ENCODE measurements at regions not wholly inside any gene's neighbourhood (a gene's known extent, or its start where the extent isn't known, plus 50 kb on each side); places are given as distances from the start of the nearest gene placed in this dataset.

DNA sequence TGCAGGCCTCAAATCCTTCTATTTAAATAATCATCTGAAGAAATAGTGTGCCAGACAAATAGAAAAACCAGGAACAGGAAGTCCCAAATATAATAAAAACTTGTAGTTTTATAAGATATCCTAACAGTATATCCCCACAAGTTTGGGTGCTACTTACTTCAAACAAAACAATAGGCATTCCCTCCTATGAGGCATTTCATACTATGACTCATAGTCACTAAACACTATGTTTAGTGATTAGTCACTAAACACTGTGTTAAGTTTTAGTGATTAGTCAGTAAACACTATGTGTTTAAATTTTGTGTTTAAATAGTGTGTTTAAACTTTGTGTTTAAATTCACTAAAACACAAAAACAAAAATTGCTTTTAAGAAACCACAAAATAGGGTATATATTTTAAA is 407.0 kb upstream of the CDH19 start:
- no peaks in the 10 kb centered on the region for H3K4me1 ChIP-seq (ENCODE audit: control insufficient read depth, insufficient read depth, low read length)
- no peak for TF ChIP-seq ZNF626 (tag by site-specific recombination; IDR thresholded peaks at IDR 0.05)
- TF ChIP-seq REPIN1 (tag by site-specific recombination; IDR thresholded peaks at IDR 0.05; ENCODE audit: low read depth) = no peak
- TF ChIP-seq, protein P1, sequence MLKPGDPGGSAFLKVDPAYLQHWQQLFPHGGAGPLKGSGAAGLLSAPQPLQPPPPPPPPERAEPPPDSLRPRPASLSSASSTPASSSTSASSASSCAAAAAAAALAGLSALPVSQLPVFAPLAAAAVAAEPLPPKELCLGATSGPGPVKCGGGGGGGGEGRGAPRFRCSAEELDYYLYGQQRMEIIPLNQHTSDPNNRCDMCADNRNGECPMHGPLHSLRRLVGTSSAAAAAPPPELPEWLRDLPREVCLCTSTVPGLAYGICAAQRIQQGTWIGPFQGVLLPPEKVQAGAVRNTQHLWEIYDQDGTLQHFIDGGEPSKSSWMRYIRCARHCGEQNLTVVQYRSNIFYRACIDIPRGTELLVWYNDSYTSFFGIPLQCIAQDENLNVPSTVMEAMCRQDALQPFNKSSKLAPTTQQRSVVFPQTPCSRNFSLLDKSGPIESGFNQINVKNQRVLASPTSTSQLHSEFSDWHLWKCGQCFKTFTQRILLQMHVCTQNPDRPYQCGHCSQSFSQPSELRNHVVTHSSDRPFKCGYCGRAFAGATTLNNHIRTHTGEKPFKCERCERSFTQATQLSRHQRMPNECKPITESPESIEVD (tag by site-specific recombination; IDR thresholded peaks at IDR 0.05) = no peak
- TF ChIP-seq ZNF366 (tag by site-specific recombination; conservative IDR thresholded peaks at IDR 0.05) = no peak
- TF ChIP-seq SCRT1 (tag by site-specific recombination; IDR thresholded peaks at IDR 0.05; ENCODE audit: borderline replicate concordance) = no peak
- TF ChIP-seq, protein P2, sequence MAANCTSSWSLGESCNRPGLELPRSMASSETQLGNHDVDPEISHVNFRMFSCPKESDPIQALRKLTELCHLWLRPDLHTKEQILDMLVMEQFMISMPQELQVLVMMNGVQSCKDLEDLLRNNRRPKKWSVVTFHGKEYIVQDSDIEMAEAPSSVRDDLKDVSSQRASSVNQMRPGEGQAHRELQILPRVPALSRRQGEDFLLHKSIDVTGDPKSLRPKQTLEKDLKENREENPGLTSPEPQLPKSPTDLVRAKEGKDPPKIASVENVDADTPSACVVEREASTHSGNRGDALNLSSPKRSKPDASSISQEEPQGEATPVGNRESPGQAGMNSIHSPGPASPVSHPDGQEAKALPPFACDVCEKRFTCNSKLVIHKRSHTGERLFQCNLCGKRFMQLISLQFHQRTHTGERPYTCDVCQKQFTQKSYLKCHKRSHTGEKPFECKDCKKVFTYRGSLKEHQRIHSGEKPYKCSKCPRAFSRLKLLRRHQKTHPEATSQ (tag by site-specific recombination; IDR thresholded peaks at IDR 0.05) = no peak

DNA sequence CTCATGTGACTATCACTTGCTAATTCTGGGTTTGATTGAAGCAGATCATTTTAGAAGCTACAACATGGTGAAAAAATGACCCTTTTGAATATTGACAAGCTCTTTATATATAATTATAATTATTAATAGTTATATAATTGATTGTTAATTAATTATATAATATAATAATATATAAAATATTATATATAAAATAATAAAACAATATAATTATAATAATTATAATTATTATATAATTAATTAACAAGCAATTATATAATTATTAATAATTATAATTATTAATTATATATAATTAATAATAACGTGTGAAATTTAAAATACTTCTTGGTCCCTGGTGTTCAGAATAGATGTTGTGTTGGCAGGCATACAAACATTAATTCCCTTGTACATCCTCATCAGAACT is 404.1 kb upstream of the CDH19 start:
- ChIA-PET CTCF (no interaction called here), POLR2A (no interaction called here)
- Histone ChIP-seq H3K36me3 (ENCODE audit: control insufficient read depth in 2 of 2, insufficient read depth in 1 of 2, low read length in 2 of 2) (no peaks in the 10 kb centered on the region), H3K27ac (ENCODE audit: extremely low read depth, low read depth, low read length) (no peak overlapping the region), H3K4me3 (ENCODE audit: low read depth, low read length) (no peak overlapping the region), H3K9me3 (ENCODE audit: control insufficient read depth, insufficient read depth, low read depth, low read length) (no peaks in the 10 kb centered on the region), H3K4me1 (ENCODE audit: control insufficient read depth, insufficient read depth, low read length) (no peaks in the 10 kb centered on the region)
- TF ChIP-seq, protein P3, sequence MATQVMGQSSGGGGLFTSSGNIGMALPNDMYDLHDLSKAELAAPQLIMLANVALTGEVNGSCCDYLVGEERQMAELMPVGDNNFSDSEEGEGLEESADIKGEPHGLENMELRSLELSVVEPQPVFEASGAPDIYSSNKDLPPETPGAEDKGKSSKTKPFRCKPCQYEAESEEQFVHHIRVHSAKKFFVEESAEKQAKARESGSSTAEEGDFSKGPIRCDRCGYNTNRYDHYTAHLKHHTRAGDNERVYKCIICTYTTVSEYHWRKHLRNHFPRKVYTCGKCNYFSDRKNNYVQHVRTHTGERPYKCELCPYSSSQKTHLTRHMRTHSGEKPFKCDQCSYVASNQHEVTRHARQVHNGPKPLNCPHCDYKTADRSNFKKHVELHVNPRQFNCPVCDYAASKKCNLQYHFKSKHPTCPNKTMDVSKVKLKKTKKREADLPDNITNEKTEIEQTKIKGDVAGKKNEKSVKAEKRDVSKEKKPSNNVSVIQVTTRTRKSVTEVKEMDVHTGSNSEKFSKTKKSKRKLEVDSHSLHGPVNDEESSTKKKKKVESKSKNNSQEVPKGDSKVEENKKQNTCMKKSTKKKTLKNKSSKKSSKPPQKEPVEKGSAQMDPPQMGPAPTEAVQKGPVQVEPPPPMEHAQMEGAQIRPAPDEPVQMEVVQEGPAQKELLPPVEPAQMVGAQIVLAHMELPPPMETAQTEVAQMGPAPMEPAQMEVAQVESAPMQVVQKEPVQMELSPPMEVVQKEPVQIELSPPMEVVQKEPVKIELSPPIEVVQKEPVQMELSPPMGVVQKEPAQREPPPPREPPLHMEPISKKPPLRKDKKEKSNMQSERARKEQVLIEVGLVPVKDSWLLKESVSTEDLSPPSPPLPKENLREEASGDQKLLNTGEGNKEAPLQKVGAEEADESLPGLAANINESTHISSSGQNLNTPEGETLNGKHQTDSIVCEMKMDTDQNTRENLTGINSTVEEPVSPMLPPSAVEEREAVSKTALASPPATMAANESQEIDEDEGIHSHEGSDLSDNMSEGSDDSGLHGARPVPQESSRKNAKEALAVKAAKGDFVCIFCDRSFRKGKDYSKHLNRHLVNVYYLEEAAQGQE (tag by site-specific recombination; IDR thresholded peaks at IDR 0.05) = no peak
- TF ChIP-seq ZNF184 (tag by site-specific recombination; IDR thresholded peaks at IDR 0.05) = no peak
- TF ChIP-seq, protein P4, sequence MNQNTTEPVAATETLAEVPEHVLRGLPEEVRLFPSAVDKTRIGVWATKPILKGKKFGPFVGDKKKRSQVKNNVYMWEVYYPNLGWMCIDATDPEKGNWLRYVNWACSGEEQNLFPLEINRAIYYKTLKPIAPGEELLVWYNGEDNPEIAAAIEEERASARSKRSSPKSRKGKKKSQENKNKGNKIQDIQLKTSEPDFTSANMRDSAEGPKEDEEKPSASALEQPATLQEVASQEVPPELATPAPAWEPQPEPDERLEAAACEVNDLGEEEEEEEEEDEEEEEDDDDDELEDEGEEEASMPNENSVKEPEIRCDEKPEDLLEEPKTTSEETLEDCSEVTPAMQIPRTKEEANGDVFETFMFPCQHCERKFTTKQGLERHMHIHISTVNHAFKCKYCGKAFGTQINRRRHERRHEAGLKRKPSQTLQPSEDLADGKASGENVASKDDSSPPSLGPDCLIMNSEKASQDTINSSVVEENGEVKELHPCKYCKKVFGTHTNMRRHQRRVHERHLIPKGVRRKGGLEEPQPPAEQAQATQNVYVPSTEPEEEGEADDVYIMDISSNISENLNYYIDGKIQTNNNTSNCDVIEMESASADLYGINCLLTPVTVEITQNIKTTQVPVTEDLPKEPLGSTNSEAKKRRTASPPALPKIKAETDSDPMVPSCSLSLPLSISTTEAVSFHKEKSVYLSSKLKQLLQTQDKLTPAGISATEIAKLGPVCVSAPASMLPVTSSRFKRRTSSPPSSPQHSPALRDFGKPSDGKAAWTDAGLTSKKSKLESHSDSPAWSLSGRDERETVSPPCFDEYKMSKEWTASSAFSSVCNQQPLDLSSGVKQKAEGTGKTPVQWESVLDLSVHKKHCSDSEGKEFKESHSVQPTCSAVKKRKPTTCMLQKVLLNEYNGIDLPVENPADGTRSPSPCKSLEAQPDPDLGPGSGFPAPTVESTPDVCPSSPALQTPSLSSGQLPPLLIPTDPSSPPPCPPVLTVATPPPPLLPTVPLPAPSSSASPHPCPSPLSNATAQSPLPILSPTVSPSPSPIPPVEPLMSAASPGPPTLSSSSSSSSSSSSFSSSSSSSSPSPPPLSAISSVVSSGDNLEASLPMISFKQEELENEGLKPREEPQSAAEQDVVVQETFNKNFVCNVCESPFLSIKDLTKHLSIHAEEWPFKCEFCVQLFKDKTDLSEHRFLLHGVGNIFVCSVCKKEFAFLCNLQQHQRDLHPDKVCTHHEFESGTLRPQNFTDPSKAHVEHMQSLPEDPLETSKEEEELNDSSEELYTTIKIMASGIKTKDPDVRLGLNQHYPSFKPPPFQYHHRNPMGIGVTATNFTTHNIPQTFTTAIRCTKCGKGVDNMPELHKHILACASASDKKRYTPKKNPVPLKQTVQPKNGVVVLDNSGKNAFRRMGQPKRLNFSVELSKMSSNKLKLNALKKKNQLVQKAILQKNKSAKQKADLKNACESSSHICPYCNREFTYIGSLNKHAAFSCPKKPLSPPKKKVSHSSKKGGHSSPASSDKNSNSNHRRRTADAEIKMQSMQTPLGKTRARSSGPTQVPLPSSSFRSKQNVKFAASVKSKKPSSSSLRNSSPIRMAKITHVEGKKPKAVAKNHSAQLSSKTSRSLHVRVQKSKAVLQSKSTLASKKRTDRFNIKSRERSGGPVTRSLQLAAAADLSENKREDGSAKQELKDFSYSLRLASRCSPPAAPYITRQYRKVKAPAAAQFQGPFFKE (tag by site-specific recombination; IDR thresholded peaks at IDR 0.05; ENCODE audit: borderline replicate concordance) = no peak
- no peak for TF ChIP-seq SETDB1 (IDR thresholded peaks at IDR 0.05; ENCODE audit: insufficient read length, low read length)
- TF ChIP-seq IKZF3 (tag by site-specific recombination; IDR thresholded peaks at IDR 0.05) = no peak
- TF ChIP-seq, protein P5, sequence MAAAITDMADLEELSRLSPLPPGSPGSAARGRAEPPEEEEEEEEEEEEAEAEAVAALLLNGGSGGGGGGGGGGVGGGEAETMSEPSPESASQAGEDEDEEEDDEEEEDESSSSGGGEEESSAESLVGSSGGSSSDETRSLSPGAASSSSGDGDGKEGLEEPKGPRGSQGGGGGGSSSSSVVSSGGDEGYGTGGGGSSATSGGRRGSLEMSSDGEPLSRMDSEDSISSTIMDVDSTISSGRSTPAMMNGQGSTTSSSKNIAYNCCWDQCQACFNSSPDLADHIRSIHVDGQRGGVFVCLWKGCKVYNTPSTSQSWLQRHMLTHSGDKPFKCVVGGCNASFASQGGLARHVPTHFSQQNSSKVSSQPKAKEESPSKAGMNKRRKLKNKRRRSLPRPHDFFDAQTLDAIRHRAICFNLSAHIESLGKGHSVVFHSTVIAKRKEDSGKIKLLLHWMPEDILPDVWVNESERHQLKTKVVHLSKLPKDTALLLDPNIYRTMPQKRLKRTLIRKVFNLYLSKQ (tag by site-specific recombination; IDR thresholded peaks at IDR 0.05; ENCODE audit: borderline replicate concordance) = no peak
- TF ChIP-seq ZNF138 (tag by site-specific recombination; IDR thresholded peaks at IDR 0.05; ENCODE audit: borderline replicate concordance) = no peak
- TF ChIP-seq GLIS1 (tag by site-specific recombination; IDR thresholded peaks at IDR 0.05) = no peak
- TF ChIP-seq, protein P6, sequence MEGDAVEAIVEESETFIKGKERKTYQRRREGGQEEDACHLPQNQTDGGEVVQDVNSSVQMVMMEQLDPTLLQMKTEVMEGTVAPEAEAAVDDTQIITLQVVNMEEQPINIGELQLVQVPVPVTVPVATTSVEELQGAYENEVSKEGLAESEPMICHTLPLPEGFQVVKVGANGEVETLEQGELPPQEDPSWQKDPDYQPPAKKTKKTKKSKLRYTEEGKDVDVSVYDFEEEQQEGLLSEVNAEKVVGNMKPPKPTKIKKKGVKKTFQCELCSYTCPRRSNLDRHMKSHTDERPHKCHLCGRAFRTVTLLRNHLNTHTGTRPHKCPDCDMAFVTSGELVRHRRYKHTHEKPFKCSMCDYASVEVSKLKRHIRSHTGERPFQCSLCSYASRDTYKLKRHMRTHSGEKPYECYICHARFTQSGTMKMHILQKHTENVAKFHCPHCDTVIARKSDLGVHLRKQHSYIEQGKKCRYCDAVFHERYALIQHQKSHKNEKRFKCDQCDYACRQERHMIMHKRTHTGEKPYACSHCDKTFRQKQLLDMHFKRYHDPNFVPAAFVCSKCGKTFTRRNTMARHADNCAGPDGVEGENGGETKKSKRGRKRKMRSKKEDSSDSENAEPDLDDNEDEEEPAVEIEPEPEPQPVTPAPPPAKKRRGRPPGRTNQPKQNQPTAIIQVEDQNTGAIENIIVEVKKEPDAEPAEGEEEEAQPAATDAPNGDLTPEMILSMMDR (tag by site-specific recombination; IDR thresholded peaks at IDR 0.05) = no peak
- no peak for TF ChIP-seq ZNF266 (tag by site-specific recombination; IDR thresholded peaks at IDR 0.05; ENCODE audit: low read depth)
- TF ChIP-seq ZBTB21 (tag by site-specific recombination; IDR thresholded peaks at IDR 0.05) = no peak
- no peak for TF ChIP-seq GLI2 (tag by site-specific recombination; IDR thresholded peaks at IDR 0.05; ENCODE audit: borderline replicate concordance, low read depth)

More for the DNA sequence above, 407.0 kb upstream of the CDH19 start:
- H3K36me3 ChIP-seq (ENCODE audit: control insufficient read depth in 2 of 2, insufficient read depth in 1 of 2, low read length in 2 of 2) = no peaks in the 10 kb centered on the region
- CTCF ChIA-PET = no interaction called here
- H3K27ac ChIP-seq (ENCODE audit: extremely low read depth, low read depth, low read length) = no peak overlapping the region
- H3K4me3 ChIP-seq (ENCODE audit: low read depth, low read length) = no peak overlapping the region
- H3K9me3 ChIP-seq (ENCODE audit: control insufficient read depth, insufficient read depth, low read depth, low read length) = no peaks in the 10 kb centered on the region
- POLR2A ChIA-PET = no interaction called here
